ENCODE measurements at regions not wholly inside any gene's neighbourhood (a gene's known extent, or its start where the extent isn't known, plus 50 kb on each side); places are given as distances from the start of the nearest gene placed in this dataset.

- Mint-ChIP-seq H3K36me3 (ENCODE audit: low read depth, unreplicated experiment) (no peaks in the 10 kb centered on the region), H3K9me3 (ENCODE audit: unreplicated experiment) (no peaks in the 10 kb centered on the region), H3K4me1 (ENCODE audit: low read depth, unreplicated experiment) (no peaks in the 10 kb centered on the region), H3K27ac (ENCODE audit: unreplicated experiment) (no peak overlapping the region), H3K27me3 (ENCODE audit: low read depth, unreplicated experiment) (peaks cover 5% of the 10 kb centered on the region), H3K4me3 (ENCODE audit: unreplicated experiment) (no peak overlapping the region)
- no peaks in the 10 kb centered on the region for H3K4me1 ChIP-seq (ENCODE audit: insufficient read depth, low read length)
- H3K9me3 ChIP-seq (ENCODE audit: insufficient read depth, low read depth, low read length): no peaks in the 10 kb centered on the region
- no peak for TF ChIP-seq EZH2 (IDR thresholded peaks at IDR 0.05; ENCODE audit: insufficient read depth, low read length)
- H3K27ac ChIP-seq (ENCODE audit: low read depth, low read length): no peak overlapping the region
- no peak for DNase-seq (ENCODE audit: low read depth)
- H3K9ac ChIP-seq (ENCODE audit: low read length): no peak overlapping the region
- no peak overlapping the region for H3K4me2 ChIP-seq (ENCODE audit: low read length)
- H3K4me3 ChIP-seq (ENCODE audit: insufficient read depth, low read depth, low read length): no peak overlapping the region
- H3K27me3 ChIP-seq (ENCODE audit: insufficient read depth, low read length): peaks cover 6% of the 10 kb centered on the region
- no peaks in the 10 kb centered on the region for H3K36me3 ChIP-seq (ENCODE audit: insufficient read depth, low read length)
- H3K79me2 ChIP-seq (ENCODE audit: insufficient read depth, low read length): no peaks in the 10 kb centered on the region
- no peak for FAIRE-seq
- no peaks in the 10 kb centered on the region for H4K20me1 ChIP-seq (ENCODE audit: insufficient read depth, low read length)
- no peak overlapping the region for H2AFZ ChIP-seq (ENCODE audit: low read depth, low read length)
Measured at GRCh38 chr7:42572561-42572960, 335.6 kb upstream of the GLI3 start.

DNA sequence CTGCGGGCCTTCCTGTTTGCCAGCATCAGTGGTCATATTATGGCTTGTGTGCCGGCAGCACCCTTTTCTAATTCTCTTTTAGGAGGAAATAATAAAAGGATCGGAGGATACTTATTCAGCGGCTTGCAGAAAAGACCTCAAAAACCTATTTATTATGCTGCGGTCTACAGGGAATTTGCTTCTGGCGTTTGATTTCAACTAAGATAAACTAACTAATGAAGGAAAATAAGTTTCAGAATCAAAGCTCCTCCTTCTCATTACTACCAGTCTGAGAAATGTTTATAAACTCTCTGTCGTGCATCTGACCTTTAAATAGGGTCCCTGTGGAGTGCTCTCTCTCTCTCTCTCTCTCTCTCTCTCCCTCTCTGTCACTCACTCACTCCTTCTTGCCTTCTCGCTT, 335.0 kb upstream of the GLI3 start:
- Mint-ChIP-seq H3K36me3 (ENCODE audit: low read depth, unreplicated experiment) (no peaks in the 10 kb centered on the region), H3K4me3 (ENCODE audit: unreplicated experiment) (no peak overlapping the region)

GRCh38 chr7:42570944-42571343, 333.9 kb upstream of the GLI3 start:
- Histone ChIP-seq H3K79me2 (ENCODE audit: insufficient read depth, low read length) (no peaks in the 10 kb centered on the region), H3K4me1 (ENCODE audit: insufficient read depth, low read length) (no peaks in the 10 kb centered on the region), H4K20me1 (ENCODE audit: insufficient read depth, low read length) (no peaks in the 10 kb centered on the region), H3K4me2 (ENCODE audit: low read length) (no peak overlapping the region), H3K4me3 (ENCODE audit: insufficient read depth, low read depth, low read length) (no peak overlapping the region), H3K36me3 (ENCODE audit: insufficient read depth, low read length) (no peaks in the 10 kb centered on the region), H3K9me3 (ENCODE audit: insufficient read depth, low read depth, low read length) (no peaks in the 10 kb centered on the region), H3K9ac (ENCODE audit: low read length) (no peak overlapping the region), H3K27ac (ENCODE audit: low read depth, low read length) (no peak overlapping the region), H2AFZ (ENCODE audit: low read depth, low read length) (no peak overlapping the region), H3K27me3 (ENCODE audit: insufficient read depth, low read length) (peaks cover 6% of the 10 kb centered on the region)
- Mint-ChIP-seq H3K36me3 (ENCODE audit: low read depth, unreplicated experiment) (no peaks in the 10 kb centered on the region), H3K4me3 (ENCODE audit: unreplicated experiment) (no peak overlapping the region), H3K4me1 (ENCODE audit: low read depth, unreplicated experiment) (no peaks in the 10 kb centered on the region), H3K9me3 (ENCODE audit: unreplicated experiment) (no peaks in the 10 kb centered on the region), H3K27me3 (ENCODE audit: low read depth, unreplicated experiment) (peaks cover 5% of the 10 kb centered on the region), H3K27ac (ENCODE audit: unreplicated experiment) (no peak overlapping the region)
- no peak for DNase-seq (ENCODE audit: low read depth)
- TF ChIP-seq CTCF (IDR thresholded peaks at IDR 0.05; ENCODE audit: insufficient read depth, low read depth, low read length) (no peak), EZH2 (IDR thresholded peaks at IDR 0.05; ENCODE audit: insufficient read depth, low read length) (no peak)
- no peak for FAIRE-seq

More for the DNA sequence above, 335.0 kb upstream of the GLI3 start:
- FAIRE-seq (no peak), DNase-seq (ENCODE audit: low read depth) (no peak)
- Histone ChIP-seq H3K4me3 (ENCODE audit: insufficient read depth, low read depth, low read length) (no peak overlapping the region), H3K27me3 (ENCODE audit: insufficient read depth, low read length) (peaks cover 6% of the 10 kb centered on the region), H4K20me1 (ENCODE audit: insufficient read depth, low read length) (no peaks in the 10 kb centered on the region), H3K79me2 (ENCODE audit: insufficient read depth, low read length) (no peaks in the 10 kb centered on the region), H3K4me1 (ENCODE audit: insufficient read depth, low read length) (no peaks in the 10 kb centered on the region), H3K4me2 (ENCODE audit: low read length) (no peak overlapping the region), H3K9me3 (ENCODE audit: insufficient read depth, low read depth, low read length) (no peaks in the 10 kb centered on the region), H3K36me3 (ENCODE audit: insufficient read depth, low read length) (no peaks in the 10 kb centered on the region), H3K27ac (ENCODE audit: low read depth, low read length) (no peak overlapping the region), H2AFZ (ENCODE audit: low read depth, low read length) (no peak overlapping the region), H3K9ac (ENCODE audit: low read length) (no peak overlapping the region)
- H3K4me1 Mint-ChIP-seq (ENCODE audit: low read depth, unreplicated experiment): no peaks in the 10 kb centered on the region
- no peak overlapping the region for H3K27ac Mint-ChIP-seq (ENCODE audit: unreplicated experiment)
- peaks cover 5% of the 10 kb centered on the region for H3K27me3 Mint-ChIP-seq (ENCODE audit: low read depth, unreplicated experiment)
- H3K9me3 Mint-ChIP-seq (ENCODE audit: unreplicated experiment): no peaks in the 10 kb centered on the region
- TF ChIP-seq EZH2 (IDR thresholded peaks at IDR 0.05; ENCODE audit: insufficient read depth, low read length): no peak
- TF ChIP-seq CTCF (IDR thresholded peaks at IDR 0.05; ENCODE audit: insufficient read depth, low read depth, low read length): no peak

All from astrocyte (in vitro differentiated cells and primary cell).